ENCODE measurements at regions not wholly inside any gene's neighbourhood (a gene's known extent, or its start where the extent isn't known, plus 50 kb on each side); places are given as distances from the start of the nearest gene placed in this dataset.

GRCh38 chr4:103449296-103450023, 251.3 kb upstream of the CENPE start:
- TF ChIP-seq CTCF (IDR thresholded peaks at IDR 0.05; ENCODE audit: low read depth, low read length, missing input control) (no peak), ATF3 (IDR thresholded peaks at IDR 0.05) (no peak), FOXA1 (IDR thresholded peaks at IDR 0.05) (no peak), YY1 (IDR thresholded peaks at IDR 0.05) (no peak), MAX (IDR thresholded peaks at IDR 0.05) (no peak)

Measured in liver (tissue), 3 donors.